Keratinocyte (primary cell): ENCODE measurements at regions not wholly inside any gene's neighbourhood (a gene's known extent, or its start where the extent isn't known, plus 50 kb on each side); places are given as distances from the start of the nearest gene placed in this dataset.

Source experiments
- DNase-seq: peaks from one replicate; pipeline ENCODE4 v3.0.0-alpha.2; 2011; ENCODE audit warnings: low read depth, missing footprints, low spot score
- FAIRE-seq: peaks from 2 replicates; lab custom pipeline; 2011; peaks lifted over from hg19 to GRCh38; lab: Jason Lieb, UNC
- H2AFZ ChIP-seq: 2 replicates; pipeline ENCODE4 v1.6.0; 2012; ENCODE audit warnings: low read length, control low read depth, inconsistent platforms; ENCODE audit not compliant: control insufficient read depth
- H3K27ac ChIP-seq: 2 replicates; pipeline ENCODE4 v1.5.1; 2011; ENCODE audit warnings: low read length; ENCODE audit not compliant: control insufficient read depth, insufficient read depth
- H3K27me3 ChIP-seq: 3 replicates; pipeline ENCODE4 v1.6.0; 2011; ENCODE audit warnings: low read length; ENCODE audit not compliant: control insufficient read depth, insufficient read depth; ENCODE audit errors: extremely low read depth
- H3K36me3 ChIP-seq, 2 experiments: 2 replicates in 1 of 2; 3 replicates in 1 of 2; pipeline ENCODE4 v1.5.1; 2011; ENCODE audit warnings: low read length in 2 of 2, mild to moderate bottlenecking in 1 of 2; ENCODE audit not compliant: control insufficient read depth in 2 of 2, insufficient read depth in 2 of 2; ENCODE audit errors: extremely low read depth in 1 of 2
- H3K4me1 ChIP-seq: 3 replicates; pipeline ENCODE4 v1.5.1; 2011; ENCODE audit warnings: low read length; ENCODE audit not compliant: control insufficient read depth, insufficient read depth; ENCODE audit errors: extremely low read depth
- H3K4me2 ChIP-seq: 3 replicates; pipeline ENCODE4 v1.6.0; 2011; ENCODE audit warnings: low read depth, low read length; ENCODE audit not compliant: control insufficient read depth, insufficient read depth; ENCODE audit errors: extremely low read depth
- H3K4me3 ChIP-seq, 3 experiments: fragments of 200-600 bp in 1 of 3; sonication (generic) in 1 of 3; 2 replicates in 2 of 3; 3 replicates in 1 of 3; pipeline ENCODE4 v1.5.1; 2011 to 2016; ENCODE audit warnings: low read length in 3 of 3, mild to moderate bottlenecking in 3 of 3, control low read depth in 2 of 3, inconsistent platforms in 1 of 3, low read depth in 1 of 3, mixed read lengths in 1 of 3, mixed run types in 1 of 3, moderate library complexity in 1 of 3; ENCODE audit not compliant: control insufficient read depth in 2 of 3, insufficient read depth in 2 of 3; ENCODE audit errors: extremely low read depth in 1 of 3
- H3K79me2 ChIP-seq: 2 replicates; pipeline ENCODE4 v1.6.0; 2012; ENCODE audit warnings: low read length; ENCODE audit not compliant: control insufficient read depth, insufficient read depth
- H3K9ac ChIP-seq: 3 replicates; pipeline ENCODE4 v1.6.0; 2011; ENCODE audit warnings: low read length; ENCODE audit not compliant: control insufficient read depth, insufficient read depth; ENCODE audit errors: extremely low read depth
- H3K9me1 ChIP-seq: 3 replicates; pipeline ENCODE4 v1.6.0; 2011; ENCODE audit warnings: low read length; ENCODE audit not compliant: control insufficient read depth, insufficient read depth; ENCODE audit errors: extremely low read depth
- H3K9me3 ChIP-seq: 2 replicates; pipeline ENCODE4 v1.5.1; 2012; ENCODE audit warnings: low read depth, low read length; ENCODE audit not compliant: control insufficient read depth
- H4K20me1 ChIP-seq: 3 replicates; pipeline ENCODE4 v1.6.0; 2011; ENCODE audit warnings: low read length; ENCODE audit not compliant: control insufficient read depth, insufficient read depth; ENCODE audit errors: extremely low read depth
- EZH2 ChIP-seq: IDR thresholded peaks from one replicate; pipeline ENCODE4 v1.6.1; 2012; ENCODE audit warnings: inconsistent platforms, mild to moderate bottlenecking, low read length, moderate library complexity
- dilution Hi-C: fragments of 300-500 bp; cut with MboI; formaldehyde crosslinking; loops from one replicate; pipeline ENCODE4 v1.7.0; 2020; ENCODE audit warnings: low sequenced_read_pairs; ENCODE audit not compliant: extremely low pct_ligation_motif_present
- TF ChIP-seq, protein P1 (sequence below), 3 experiments: IDR thresholded peaks in 1 of 3; conservative IDR thresholded peaks in 1 of 3; optimal IDR thresholded peaks in 1 of 3; 2 replicates in 2 of 3; 3 replicates in 1 of 3; pipeline versions ENCODE3 to v1.5.1; 2011; ENCODE audit warnings: low read length in 3 of 3, mild to moderate bottlenecking in 3 of 3, moderate library complexity in 2 of 3, control low read depth in 1 of 3, inconsistent platforms in 1 of 3; ENCODE audit not compliant: insufficient read depth in 2 of 3; ENCODE audit errors: extremely low read depth in 1 of 3

DNA sequence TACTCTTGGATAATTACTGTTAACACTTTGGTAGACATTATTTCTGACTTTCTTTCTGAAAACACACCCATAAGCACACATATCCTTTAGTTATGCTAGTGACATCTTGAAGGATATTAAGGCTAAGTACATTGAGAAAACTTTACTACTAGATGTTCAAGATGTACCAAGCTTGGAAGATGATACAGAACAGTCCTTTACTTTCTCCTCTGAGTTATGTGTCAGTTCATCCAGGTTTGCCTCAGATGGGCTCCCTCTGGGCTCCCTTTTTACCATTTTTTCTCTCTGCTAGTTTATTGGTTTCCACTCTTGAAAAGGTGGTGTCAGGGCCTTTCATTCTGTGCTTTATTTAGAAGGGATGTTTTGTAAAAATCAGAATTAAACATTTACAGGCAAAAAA, 172.3 kb downstream of the S1PR1 start:
- no peaks in the 10 kb centered on the region for H3K9me3 ChIP-seq
- no peak for FAIRE-seq
- H3K9ac ChIP-seq = no peak overlapping the region
- H3K27ac ChIP-seq = no peak overlapping the region
- H3K4me1 ChIP-seq = no peaks in the 10 kb centered on the region
- no peak for DNase-seq
- no peak overlapping the region for H3K4me2 ChIP-seq
- H3K4me3 ChIP-seq = no peak overlapping the region
- TF ChIP-seq EZH2 = no peak
- TF ChIP-seq, protein P1, sequence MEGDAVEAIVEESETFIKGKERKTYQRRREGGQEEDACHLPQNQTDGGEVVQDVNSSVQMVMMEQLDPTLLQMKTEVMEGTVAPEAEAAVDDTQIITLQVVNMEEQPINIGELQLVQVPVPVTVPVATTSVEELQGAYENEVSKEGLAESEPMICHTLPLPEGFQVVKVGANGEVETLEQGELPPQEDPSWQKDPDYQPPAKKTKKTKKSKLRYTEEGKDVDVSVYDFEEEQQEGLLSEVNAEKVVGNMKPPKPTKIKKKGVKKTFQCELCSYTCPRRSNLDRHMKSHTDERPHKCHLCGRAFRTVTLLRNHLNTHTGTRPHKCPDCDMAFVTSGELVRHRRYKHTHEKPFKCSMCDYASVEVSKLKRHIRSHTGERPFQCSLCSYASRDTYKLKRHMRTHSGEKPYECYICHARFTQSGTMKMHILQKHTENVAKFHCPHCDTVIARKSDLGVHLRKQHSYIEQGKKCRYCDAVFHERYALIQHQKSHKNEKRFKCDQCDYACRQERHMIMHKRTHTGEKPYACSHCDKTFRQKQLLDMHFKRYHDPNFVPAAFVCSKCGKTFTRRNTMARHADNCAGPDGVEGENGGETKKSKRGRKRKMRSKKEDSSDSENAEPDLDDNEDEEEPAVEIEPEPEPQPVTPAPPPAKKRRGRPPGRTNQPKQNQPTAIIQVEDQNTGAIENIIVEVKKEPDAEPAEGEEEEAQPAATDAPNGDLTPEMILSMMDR (optimal IDR thresholded peaks at IDR 0.05 in 1 of 3, IDR thresholded peaks at IDR 0.05 in 1 of 3, conservative IDR thresholded peaks at IDR 0.05 in 1 of 3; ENCODE audit: extremely low read depth in 1 of 3, insufficient read depth in 2 of 3, low read length in 3 of 3) = no peak
- no peaks in the 10 kb centered on the region for H3K36me3 ChIP-seq
- H3K9me1 ChIP-seq = no peaks in the 10 kb centered on the region
- dilution Hi-C loops = no loop called here
- H4K20me1 ChIP-seq = no peaks in the 10 kb centered on the region
- no peak overlapping the region for H2AFZ ChIP-seq
- no peaks in the 10 kb centered on the region for H3K27me3 ChIP-seq
- no peaks in the 10 kb centered on the region for H3K79me2 ChIP-seq

DNA sequence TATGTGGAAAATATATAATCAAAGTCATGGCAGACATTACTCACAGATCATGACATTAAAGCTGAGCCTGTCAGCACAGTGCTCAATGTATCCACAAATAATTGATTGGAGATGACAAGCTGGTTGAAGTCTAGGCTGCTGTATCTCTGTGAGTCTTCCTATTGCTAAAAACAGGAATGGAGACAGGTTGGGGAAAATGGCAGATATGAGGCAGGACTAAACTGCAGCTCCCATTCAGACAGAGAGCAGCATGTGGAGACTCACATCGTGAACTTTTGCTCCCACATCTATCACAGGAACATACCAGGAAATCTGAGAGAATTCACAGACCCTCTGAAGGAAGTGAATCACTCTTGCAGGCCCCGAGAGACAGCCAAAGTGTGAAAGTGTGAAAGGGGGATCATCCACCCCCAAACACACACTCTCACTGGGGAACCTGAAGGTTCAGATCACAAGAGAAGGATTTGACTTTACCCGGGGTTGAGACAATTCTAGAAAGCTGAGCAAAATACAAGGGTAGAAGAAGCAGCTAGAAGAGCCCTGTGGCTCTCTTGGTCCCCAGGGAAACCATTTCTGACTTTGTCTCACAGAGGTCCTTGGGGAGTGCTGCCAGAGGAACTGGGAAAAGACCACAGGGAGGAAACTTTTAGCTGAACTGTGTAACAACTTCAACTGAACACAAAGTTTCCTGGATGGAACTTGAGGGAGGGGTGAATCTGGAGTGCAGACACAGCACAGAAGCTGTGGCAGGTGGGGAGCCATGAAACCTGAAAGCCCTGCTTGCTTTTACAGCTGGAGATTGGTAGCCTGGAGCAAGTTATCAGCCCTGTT, 173.4 kb downstream of the S1PR1 start:
- no peak overlapping the region for H3K9ac ChIP-seq
- no peaks in the 10 kb centered on the region for H3K9me3 ChIP-seq
- TF ChIP-seq, protein P1 (optimal IDR thresholded peaks at IDR 0.05 in 1 of 3, IDR thresholded peaks at IDR 0.05 in 1 of 3, conservative IDR thresholded peaks at IDR 0.05 in 1 of 3; ENCODE audit: extremely low read depth in 1 of 3, insufficient read depth in 2 of 3, low read length in 3 of 3) = no peak
- TF ChIP-seq EZH2 = no peak
- H3K36me3 ChIP-seq = no peaks in the 10 kb centered on the region
- FAIRE-seq = no peak
- H3K4me3 ChIP-seq = no peak overlapping the region
- no peaks in the 10 kb centered on the region for H3K79me2 ChIP-seq
- dilution Hi-C loops = no loop called here
- no peak overlapping the region for H3K4me2 ChIP-seq
- DNase-seq = no peak
- no peak overlapping the region for H3K27ac ChIP-seq
- H3K27me3 ChIP-seq = no peaks in the 10 kb centered on the region
- H2AFZ ChIP-seq = no peak overlapping the region
- no peaks in the 10 kb centered on the region for H4K20me1 ChIP-seq
- H3K4me1 ChIP-seq = no peaks in the 10 kb centered on the region
- H3K9me1 ChIP-seq = no peaks in the 10 kb centered on the region
